GM19023 (cell line): ENCODE measurements at regions not wholly inside any gene's neighbourhood (a gene's known extent, or its start where the extent isn't known, plus 50 kb on each side); places are given as distances from the start of the nearest gene placed in this dataset.

Source experiments
- ATAC-seq: cut with Tn5 transposase; IDR thresholded peaks from one replicate; pipeline ENCODE4 v1.9.1; 2021; ENCODE audit warnings: mild to moderate bottlenecking, moderate library complexity; ENCODE audit not compliant: unreplicated experiment

DNA sequence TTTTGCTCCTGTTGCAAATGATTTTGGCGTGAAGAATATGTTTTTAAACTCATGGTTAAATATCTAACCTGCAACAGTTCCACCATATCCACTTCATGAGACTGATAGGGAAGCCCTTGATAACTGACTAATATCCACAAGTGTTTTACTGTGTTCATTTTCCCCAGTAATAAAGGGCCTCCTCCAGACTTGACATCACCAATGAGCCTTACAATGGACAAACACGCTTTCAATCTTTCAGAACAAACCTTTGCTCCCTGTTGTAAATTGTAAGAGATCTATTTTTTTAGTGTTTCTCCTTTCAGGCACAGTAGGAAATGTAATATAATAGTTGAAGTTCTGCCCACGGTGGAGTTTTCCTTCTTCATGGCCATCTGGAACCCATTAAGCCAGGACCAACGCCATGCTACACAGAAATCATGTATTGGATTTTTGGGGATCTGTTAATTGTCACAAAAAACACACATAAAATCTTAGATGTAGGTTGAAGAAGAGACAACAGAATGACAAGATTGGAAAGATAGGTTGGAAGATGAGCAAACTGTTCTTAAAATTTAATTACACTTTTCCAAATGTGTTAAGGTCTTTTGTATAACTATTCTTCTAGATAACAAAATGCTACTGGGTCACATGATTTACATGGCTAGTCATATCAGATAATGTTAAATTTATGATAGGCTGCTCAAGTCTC, 1030.1 kb downstream of the FSTL5 start:
- no peak for ATAC-seq

DNA sequence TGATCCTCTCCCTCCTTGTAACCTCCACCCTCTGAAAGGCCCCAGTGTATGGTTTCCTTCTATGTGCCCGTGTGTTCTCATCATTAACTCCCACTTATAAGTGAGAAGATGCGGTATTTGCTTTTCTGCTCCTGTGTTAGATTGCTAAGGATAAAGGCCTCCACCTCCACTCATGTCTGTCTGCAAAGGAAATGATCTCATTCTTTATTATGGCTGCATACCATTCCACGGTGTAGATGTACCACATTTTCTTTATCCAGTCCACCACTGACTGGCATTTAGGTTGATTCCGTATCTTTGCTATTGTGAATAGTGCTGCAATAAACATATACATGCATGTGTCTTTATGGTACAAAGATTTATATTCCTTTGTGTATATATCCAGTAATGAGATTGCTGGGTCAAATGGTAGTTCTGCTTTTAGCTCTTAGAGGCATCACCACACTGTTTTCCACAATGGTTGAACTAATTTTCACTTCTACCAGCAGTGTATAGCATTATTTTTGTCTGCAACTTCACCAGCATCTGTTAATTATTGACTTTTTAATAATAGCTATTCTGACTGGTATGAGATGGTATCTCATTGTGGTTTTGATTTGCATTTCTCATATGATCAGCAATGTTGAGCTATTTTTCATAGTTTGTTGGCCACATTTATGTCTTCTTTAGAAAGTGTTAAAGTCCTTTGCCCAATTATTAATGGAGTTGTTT, 1030.9 kb downstream of the FSTL5 start:
- ATAC-seq = peak; percentile 88

DNA sequence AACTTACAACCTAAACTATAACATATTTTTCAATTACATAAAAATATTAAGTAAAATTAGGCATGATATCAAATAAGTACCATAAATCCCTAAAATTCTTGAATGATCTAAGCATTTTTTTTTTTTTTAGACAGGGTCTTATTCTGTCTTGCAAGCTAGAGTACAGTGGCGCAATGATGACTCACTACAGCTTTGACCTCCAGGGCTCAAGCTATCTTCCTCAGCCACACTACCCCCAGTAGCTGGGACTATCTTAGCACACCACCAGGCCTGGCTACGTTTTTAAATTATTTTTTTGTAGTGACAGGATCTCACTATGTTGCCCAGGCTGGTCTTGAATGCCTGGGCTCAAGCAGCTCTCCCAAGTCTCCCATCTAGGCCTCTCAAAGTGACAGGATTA, 1042.3 kb downstream of the FSTL5 start:
- no peak for ATAC-seq

DNA sequence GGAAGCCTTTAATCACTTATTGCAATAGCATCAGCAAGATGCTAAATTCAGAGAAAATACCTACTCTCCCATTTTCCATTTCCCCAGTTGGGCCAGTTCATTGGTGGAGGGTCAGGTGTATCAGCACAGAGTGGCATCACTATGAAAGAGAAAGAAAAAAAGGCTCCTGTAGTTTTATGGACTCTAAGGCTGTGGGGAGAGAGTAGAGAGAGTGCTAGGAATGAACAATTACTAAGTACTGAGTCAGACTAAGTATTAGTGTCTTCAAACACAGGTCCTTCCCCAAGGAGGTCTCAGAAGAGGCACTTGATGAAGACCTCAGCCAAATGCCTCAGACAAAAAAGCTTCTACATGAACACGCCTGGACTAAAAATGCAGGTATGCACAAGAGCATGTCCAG, 1061.9 kb downstream of the FSTL5 start:
- no peak for ATAC-seq

DNA sequence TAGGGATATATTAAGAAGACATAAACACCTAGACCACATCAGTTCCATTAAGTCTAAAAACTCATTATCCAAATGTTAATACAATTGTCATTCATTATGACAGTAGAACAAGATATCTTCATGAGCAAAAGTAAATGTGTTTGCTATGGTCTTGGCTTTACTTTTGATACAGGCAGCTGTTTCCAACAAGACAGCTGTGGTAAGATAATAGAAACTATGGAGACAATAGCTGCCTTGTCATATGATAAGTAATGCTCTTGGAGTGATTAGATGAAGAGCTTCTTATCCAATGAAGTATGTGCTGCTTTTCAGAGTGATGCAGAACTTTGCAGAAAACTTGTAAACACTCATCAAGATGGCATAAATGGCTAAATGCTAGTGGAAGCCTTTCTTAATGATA, 1066.0 kb downstream of the FSTL5 start:
- ATAC-seq = no peak

DNA sequence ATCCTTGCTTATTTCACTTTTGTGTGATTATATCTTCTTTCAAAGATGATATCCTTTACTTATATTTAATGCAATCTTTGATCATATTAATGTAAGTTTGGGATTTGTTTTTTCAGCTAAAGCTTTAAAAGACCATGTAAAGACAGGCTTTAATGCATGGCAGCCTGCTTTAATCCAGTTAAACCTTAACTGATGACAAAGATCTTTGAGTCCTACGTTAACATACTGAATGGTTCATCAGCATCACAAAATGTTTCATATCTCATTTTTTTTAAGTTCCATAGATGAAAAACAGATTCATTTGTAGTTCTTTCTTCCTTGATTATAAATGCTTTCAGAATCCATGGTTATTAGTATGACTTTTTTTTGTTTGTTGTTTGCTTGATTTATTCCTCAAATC, 1102.8 kb downstream of the FSTL5 start:
- no peak for ATAC-seq
